SH-SY5Y (cell line): ENCODE measurements at regions not wholly inside any gene's neighbourhood (a gene's known extent, or its start where the extent isn't known, plus 50 kb on each side); places are given as distances from the start of the nearest gene placed in this dataset.

Experiments used
- GATA2 ChIP-seq: IDR thresholded peaks from 2 replicates; pipeline ENCODE4 v1.6.1; 2011; ENCODE audit warnings: mild to moderate bottlenecking, low read depth, low read length
- GATA3 ChIP-seq: IDR thresholded peaks from 2 replicates; pipeline ENCODE4 v1.6.1; 2011; ENCODE audit warnings: low read depth, mild to moderate bottlenecking, low read length, moderate library complexity

DNA sequence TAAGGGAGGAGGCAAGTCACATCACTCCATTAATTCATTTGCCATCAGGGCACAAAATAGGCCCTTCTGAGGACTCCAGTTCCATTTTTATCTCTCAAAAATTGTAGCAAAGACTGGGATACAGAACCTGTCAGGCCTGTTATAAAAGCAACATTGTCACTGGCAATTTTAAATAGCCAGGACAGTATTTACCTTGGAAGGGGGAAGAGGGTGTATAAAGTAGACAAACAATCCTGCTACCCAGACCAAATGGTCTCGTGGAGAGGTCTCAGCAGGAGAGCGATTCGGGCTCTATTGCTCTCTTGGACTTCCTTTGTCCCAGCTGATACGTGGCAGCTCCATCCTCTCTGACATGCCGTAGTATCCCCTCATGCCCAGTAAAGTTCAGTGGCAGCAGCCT lies 740.3 kb upstream of the HS6ST1 start:
- no peak for TF ChIP-seq GATA3
- no peak for TF ChIP-seq GATA2

DNA sequence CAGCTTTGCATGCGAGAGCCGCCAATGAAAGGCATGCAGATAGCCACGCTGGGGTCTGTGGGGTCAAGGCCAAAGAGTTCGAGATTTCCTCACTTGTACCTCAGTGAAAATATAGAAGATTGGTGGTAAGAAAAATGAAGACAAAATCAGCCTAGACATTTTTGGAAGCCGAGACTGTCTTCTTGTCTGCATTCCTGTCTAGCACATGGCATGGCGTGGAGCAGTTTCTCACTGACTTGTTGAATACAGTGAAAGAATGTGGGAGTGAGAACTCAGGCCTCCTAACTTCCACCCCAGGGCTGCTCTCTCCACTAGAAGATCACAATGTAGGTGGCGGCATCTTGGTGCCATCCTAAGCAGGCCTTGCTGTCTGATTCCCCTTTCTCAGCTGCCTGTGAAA lies 740.8 kb upstream of the HS6ST1 start:
- no peak for TF ChIP-seq GATA3
- TF ChIP-seq GATA2, result no peak

DNA sequence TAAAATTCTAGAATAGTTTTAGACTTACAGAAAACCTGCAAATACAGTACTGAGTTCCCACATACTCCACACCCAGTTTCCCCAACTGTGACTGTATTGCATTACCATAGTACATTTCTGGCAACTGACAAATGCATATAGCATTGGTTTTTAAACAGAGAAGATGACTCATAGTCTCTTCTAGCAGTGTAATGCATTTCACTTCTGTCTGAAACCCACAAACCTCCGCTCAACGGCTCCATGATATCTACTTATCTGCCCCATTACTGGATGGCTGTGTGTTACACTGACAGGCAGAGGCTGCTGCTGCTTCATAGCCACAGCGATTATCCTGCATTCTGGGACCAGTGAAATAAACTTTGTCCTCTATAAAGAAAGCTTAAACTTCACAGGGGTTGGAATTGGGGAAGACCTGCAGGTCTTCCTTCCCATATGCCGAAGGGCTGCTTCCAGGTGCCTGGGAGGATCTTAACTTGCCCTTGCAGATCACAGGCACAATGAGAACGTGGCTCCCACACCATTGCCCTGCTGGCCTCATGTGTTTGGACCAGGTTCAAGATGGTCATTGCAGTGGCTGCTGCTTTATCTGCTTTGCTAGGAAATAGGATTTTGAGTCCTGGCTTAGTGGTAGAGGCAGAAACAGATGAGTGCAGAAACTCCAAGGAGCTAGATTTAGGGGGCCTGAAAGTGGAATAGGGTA lies 742.6 kb upstream of the HS6ST1 start:
- no peak for TF ChIP-seq GATA3
- no peak for TF ChIP-seq GATA2

DNA sequence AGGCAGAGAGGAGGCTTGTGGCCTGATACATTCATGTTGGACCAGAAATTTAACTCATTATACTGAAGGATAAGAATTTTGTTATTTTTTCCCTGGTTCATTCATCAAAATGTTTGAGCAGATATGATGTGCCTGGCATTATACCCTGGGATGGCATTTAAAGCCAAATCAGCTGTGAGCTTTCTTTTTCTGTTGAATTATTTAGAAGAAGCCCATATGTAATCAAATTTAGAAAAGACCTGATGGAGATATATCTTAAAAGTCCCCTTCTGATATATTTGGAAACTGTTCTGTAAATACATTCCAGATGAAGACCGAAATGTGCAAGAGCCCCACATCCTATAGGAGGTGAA lies 743.1 kb upstream of the HS6ST1 start:
- TF ChIP-seq GATA3, result no peak

DNA sequence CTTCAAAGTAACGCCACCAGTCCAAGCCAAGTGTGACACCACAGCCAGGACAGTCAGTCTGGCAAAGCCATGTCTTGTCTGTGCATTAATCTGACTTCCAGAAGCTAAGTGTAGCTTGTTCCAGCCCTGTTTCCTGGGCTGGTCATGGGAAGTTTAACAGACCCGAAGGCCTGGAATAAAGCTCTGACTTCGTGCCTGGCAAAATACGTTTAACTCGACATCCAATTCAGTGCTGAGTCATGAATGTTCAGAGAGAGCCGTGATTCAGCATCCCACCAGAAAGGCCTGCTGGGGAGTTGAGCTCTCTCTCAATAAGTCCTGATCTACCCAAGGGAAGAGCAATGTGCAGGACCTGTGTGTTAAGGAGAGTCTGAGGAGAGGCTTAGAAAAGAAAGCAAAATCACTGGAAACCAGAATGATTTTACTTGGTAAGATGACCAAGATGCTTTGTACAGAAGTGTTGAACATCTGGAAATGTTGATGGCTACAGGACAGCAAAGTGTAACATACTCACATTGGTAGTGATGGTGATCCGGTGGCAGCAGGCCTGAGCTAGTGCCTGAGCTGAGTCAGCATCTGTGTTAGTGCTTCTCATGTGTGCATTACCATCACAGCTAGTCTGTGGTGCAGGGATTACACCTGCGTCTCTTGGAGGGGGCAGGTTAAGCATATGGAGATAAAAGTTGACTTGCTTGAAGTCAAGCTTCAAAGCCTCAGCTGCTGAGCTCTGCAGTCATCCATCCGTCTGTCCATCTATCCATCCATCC lies 743.7 kb upstream of the HS6ST1 start:
- TF ChIP-seq GATA3 (no peak), GATA2 (no peak)

DNA sequence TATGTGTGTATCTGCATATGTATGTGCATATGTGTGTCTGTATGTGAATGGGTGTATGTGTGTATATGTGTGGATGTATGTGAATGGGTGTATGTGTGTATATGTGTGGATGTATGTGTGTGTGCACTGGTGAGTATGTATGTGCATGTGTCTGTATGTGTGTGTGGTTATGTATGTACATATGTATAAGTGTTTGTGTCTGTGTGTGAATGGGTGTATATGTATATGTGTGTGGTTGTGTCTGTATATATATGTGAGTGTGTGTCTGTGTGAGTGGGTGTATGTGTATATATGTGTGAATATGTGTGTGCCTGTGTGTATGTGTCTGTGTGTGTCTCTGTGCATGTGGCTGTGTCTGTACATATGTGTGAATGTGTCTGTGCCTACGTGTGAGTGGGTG lies 748.4 kb upstream of the HS6ST1 start:
- TF ChIP-seq GATA3, result no peak
- TF ChIP-seq GATA2, result no peak

DNA sequence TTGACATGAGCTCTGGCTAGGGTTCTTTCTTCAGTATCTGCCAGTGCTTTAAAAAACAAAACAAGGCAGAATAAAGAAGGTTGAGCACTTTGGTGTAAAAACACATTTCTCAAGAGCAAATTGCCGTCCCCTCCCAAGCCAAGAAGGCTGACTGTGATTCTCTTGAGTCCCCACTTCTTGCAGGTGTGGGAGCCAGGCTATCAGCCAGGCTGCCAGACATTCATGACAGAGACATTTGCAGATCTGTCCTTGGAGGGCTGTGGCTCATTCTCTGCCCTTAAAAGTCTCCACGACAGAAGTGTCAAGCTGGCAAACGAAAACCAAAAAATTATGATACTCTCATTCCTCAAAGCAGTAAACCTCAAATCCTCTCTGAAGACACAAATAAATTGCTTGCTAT lies 749.3 kb upstream of the HS6ST1 start:
- TF ChIP-seq GATA2 (no peak), GATA3 (no peak)

DNA sequence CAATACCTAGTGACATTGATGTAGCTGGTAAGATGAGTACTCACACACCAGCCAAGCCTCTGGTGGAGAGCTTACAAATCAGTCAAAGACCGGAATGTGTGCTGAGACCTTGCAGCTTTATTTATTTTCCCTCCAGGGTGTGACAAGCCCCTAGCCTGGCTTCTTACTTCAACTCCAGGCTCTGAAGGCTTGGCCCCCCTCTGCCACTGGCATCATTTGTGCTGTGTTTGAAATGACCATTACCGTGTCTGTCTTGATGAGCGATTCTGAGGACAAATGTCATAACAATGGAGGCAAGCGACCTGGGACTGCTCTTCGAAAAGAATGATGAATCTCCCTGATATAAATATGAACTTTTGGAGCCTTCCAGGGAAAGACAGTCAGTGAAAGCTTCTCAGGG lies 749.9 kb upstream of the HS6ST1 start:
- TF ChIP-seq GATA2 (no peak), GATA3 (no peak)

DNA sequence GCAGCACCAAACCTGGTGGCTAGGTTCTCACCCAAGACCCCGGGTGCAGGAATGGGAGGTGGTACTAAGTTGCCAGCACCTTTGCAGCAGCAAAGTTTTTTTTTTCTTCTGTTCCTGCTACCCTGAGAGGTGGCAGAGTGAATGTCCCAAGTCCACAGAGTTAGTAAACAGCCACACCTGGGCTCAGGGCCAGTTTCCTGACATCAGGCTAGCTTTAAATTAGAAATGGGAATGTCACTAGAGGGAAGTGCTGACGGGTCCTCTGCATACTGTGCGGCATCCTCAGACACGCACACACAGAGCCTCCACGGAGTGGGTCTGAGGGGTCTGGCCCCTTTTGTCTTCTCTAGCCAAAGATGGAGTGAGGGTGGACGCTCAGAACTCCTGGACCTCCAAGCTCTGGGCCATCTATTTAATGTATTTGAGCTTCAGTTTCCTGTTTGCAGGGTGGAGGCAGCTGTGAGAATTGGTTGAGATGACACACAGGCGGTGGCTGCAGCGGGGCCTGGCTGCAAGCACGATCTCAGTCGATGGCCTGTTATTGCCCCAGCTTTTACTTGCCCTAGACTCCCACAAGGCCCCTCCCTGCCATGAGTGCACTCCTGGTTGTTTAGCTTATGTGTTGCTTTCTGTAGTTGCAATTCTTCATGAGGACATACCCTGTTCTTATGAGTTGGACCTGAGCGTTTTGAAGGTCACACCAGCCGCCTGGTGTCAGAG lies 751.4 kb upstream of the HS6ST1 start:
- TF ChIP-seq GATA2 (no peak), GATA3 (no peak)

DNA sequence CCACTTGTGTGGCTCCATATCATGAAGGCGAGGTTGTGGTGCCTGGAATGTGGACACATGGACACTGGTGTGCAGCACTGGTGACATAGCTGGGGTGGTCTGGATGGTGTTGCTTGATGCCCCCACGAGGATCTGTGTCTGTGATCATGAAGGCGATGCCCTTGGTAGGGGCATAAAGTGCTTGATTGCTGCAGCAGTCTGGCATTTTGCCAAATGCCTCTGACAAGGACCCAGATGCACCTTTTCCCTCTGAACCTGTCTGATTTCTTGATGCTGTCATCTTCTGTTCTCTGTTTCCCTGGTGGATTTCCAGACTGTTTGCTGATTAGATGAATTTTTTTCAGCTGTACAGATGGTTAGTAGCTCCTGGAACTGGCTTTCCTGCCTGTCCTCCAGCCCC lies 752.0 kb upstream of the HS6ST1 start:
- TF ChIP-seq GATA3, result no peak
- TF ChIP-seq GATA2, result no peak

DNA sequence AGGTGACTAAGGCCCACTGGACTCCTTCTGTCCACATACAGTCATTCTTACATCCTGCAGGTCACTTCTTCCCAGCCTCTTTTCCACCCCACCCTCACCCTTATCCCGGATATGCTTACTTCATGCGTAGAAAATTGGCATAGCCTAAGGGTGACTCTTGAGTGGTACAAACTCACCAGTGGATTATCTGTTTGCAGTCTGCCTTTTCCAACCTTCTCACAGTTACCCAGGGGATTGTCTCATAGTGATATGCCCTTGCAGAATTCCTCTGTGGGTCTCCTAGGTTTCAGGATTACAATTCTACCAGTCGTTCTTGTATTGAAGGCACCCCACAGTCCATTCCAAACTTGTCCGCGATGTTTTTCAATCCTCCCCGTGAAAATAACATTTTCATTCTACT lies 752.9 kb upstream of the HS6ST1 start:
- no peak for TF ChIP-seq GATA3
- no peak for TF ChIP-seq GATA2

DNA sequence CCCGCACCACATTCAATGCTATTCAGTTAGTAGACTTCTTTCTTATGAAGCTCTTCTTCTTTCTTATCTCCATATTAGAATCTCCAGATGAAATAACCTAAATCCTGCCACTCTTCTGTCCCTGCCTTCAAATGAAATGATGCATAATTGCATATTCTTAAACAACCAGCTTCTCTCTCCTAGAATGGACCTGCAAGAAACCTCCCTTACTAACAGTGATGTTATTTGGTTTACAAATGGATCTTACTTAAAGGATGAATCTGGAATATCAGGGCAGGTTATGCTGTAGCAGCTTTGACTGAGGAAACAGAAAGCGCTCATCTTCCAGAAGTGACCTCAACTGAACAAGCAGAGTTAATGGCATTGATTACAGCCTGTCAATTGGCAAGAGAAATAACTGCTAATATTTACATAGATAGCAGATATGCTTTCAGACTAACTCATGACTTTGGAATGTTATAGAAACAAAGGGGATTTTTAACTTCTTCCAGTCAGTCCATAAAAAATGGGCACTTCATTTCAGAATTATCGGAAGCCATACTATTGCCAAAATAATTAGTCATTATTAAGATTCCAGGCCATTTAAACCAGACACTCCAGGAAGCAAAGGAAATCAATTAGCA lies 755.7 kb upstream of the HS6ST1 start:
- no peak for TF ChIP-seq GATA3
- no peak for TF ChIP-seq GATA2

DNA sequence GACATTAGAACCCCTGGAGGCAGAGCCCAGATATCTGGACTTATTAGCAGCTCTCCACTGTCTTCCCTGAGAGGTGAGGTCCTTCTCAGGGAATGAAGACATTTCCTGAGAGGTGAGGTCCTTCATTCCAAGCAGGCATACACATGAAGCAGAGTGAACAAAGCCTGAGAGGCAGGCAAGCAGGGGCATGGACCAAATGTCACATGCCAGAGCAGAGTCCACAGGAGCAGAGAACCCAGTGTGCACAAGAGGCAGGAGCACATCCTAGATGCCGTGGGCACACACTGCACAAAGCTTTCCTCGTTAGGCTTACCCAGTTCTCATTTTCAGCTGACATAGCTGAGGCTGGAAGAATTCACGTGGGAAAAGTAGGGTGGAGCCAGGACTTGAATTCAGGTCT lies 759.9 kb upstream of the HS6ST1 start:
- TF ChIP-seq GATA2, result no peak
- TF ChIP-seq GATA3, result no peak

DNA sequence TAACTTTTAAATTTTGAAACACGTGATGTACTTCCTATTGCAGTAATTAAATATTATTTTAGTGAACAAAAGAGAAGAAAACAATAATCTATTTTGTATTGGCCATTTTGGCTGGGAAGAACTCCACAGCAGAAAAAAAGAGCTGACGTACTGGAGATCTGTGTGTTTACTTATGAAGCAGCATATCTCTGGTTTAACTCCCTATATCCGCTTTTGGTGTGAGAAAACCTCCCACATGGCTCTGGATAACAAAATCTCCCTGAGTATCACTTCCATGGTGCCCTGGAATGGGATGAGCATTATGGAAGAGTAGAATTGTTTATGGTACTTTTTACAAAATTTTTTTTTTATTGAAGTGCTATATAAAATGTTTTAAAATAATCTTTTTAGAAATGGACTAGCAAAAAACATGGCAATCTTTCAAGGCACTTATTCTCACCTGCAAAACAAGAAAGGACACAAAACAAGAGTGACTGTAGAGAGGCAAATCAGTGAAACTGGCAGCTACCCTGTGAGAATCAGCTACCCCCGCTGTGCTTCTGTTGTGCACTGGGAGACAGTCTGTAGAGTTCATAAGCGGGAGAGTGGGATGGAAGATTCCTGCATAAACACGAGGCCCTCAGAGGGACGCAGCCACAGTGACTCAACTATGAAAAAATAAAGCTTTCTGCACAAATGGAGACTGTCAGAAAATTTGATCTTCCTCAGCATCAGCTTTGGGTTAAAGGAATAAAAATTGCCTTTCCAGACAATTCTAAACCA lies 762.2 kb upstream of the HS6ST1 start:
- TF ChIP-seq GATA2 (no peak), GATA3 (no peak)

DNA sequence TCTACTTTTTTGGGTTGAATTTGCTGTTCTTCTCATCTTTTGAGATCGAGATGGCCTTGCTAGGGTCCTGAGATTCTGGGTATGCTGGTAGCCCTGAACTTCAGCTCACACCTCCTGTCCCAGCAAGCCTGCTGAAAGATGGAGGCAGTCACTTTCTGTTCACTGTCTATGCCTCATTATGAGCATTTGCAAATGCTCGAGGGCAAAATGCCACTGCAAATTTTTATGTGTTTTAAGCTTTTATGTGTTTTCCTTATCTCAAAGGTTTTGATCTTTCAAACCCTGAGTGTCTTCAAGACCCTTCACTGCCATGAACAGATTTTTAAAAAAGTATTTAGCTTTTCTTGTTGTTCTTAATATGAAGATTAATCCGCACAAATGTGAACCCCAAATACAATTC lies 766.7 kb upstream of the HS6ST1 start:
- TF ChIP-seq GATA3, result no peak
- TF ChIP-seq GATA2, result no peak
